PC-3 (cell line): ENCODE measurements at regions not wholly inside any gene's neighbourhood (a gene's known extent, or its start where the extent isn't known, plus 50 kb on each side); places are given as distances from the start of the nearest gene placed in this dataset.
"Not testable (repeated sequence)": the region's sequence is repeated elsewhere in the genome, so short reads cannot be mapped to it uniquely, and the experiment has no call there.

Source experiments
- EZH2 ChIP-seq: fragments of 300-600 bp; sonication (generic); IDR thresholded peaks from one replicate; pipeline ENCODE4 v1.6.1; 2017; ENCODE audit warnings: antibody characterized with exemption, mild to moderate bottlenecking, low read length; ENCODE audit not compliant: unreplicated experiment
- TF ChIP-seq, protein P1 (sequence below): fragments of 300-600 bp; sonication (generic); conservative IDR thresholded peaks from 2 replicates; pipeline ENCODE4 v1.5.1; 2017; ENCODE audit warnings: antibody characterized with exemption, low read depth, mild to moderate bottlenecking, low read length

DNA sequence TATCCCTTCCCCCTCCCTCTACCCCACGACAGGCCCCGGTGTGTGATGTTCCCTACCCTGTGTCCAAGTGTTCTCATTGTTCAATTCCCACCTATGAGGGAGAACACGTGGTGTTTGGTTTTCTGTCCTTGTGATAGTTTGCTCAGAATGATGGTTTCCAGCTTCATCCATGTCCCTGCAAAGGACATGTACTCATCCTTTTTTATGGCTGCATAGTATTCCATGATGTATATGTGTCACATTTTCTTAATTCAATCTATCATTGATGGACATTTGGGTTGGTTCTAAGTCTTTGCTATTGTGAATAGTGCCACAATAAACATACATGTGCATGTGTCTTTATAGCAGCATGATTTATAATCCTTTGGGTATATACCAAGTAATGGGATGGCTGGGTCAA, 281.4 kb downstream of the PDCD6IP start:
- TF ChIP-seq, protein P1, sequence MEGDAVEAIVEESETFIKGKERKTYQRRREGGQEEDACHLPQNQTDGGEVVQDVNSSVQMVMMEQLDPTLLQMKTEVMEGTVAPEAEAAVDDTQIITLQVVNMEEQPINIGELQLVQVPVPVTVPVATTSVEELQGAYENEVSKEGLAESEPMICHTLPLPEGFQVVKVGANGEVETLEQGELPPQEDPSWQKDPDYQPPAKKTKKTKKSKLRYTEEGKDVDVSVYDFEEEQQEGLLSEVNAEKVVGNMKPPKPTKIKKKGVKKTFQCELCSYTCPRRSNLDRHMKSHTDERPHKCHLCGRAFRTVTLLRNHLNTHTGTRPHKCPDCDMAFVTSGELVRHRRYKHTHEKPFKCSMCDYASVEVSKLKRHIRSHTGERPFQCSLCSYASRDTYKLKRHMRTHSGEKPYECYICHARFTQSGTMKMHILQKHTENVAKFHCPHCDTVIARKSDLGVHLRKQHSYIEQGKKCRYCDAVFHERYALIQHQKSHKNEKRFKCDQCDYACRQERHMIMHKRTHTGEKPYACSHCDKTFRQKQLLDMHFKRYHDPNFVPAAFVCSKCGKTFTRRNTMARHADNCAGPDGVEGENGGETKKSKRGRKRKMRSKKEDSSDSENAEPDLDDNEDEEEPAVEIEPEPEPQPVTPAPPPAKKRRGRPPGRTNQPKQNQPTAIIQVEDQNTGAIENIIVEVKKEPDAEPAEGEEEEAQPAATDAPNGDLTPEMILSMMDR = not testable (repeated sequence)
- TF ChIP-seq EZH2 = not testable (repeated sequence)
